ENCODE measurements at regions not wholly inside any gene's neighbourhood (a gene's known extent, or its start where the extent isn't known, plus 50 kb on each side); places are given as distances from the start of the nearest gene placed in this dataset.

DNA sequence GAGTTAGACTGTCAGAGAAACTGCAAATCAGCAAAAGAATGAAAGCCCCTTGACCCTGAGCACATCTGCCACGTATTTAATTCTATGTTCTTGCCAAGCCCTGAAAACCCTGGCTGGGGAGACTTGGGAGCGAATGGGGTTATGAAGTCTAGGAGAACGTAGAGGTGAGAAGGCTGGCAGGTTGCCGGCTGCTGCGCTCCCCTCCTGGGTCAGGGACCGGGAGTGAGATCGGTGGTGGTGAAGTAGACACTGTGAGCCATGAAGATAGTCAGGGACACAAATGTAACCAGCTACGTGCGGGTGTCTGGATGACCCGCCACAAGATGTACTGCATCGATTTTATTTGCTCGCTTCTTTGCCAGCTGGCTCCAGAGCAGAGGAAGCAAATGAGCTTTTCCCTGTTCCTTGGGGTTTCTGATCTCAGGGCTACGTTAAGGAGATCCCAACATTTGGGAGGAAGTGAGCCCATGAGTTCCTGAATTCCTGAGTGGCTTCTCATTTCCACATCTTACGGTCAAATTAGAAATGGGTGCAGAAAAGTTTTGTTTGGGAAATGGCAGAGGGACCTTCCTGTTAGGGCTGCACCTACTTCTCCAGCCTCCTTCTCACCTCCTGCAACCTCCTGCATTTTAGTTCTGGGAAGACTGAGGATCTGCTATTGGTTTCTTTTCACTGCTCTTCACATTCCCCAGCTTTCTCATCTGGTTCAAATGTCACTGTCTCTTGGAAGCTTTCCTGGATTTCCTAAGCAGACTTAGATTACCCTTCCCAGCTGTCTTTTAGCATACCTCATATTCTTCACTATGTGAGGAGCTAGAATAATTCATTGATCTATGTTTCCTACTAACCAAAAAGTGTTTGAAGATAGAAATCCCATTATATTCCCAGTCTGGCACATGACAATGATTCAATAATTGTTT is 360.6 kb downstream of the ZNF521 start:
- BruUV-seq (replicated peaks), result no TSS peak
- Histone ChIP-seq H3K9me2 (ENCODE audit: insufficient read depth, low read length) (no peaks in the 10 kb centered on the region), H3K4me2 (ENCODE audit: low read length) (no peak overlapping the region), H3K4me1 (ENCODE audit: insufficient read depth, low read length, poor library complexity, severe bottlenecking) (peaks cover 5% of the 10 kb centered on the region), H3K27ac (ENCODE audit: low read depth, low read length, poor library complexity, severe bottlenecking) (no peak overlapping the region), H3K9me3 (ENCODE audit: low read length) (no peaks in the 10 kb centered on the region), H3K36me3 (ENCODE audit: insufficient read depth, low read length) (no peaks in the 10 kb centered on the region), H4K20me1 (ENCODE audit: insufficient read depth, low read length) (no peaks in the 10 kb centered on the region), H3K79me2 (ENCODE audit: insufficient read depth, low read depth, low read length) (no peaks in the 10 kb centered on the region), H2AFZ (ENCODE audit: low read length) (no peak overlapping the region), H3K4me3 (ENCODE audit: low read depth, low read length, poor library complexity, severe bottlenecking) (no peak overlapping the region)
- intact Hi-C loops (cut with micrococcal nuclease; ENCODE audit: unreplicated experiment), result no loop called here
- ChIA-PET POLR2A (interaction anchor here (1.3 kb wide), 1 partner anchor 11 kb away, joined by 3 read pairs; no protein-coding TSS in a partner anchor), CTCF (ENCODE audit: unreplicated experiment) (no interaction called here)
- DNase-seq (ENCODE audit: low spot score), result no peak
- TF ChIP-seq EZH2phosphoT487 (IDR thresholded peaks at IDR 0.05; ENCODE audit: borderline replicate concordance, low read depth, low read length), result no peak
- TF ChIP-seq, protein P1, sequence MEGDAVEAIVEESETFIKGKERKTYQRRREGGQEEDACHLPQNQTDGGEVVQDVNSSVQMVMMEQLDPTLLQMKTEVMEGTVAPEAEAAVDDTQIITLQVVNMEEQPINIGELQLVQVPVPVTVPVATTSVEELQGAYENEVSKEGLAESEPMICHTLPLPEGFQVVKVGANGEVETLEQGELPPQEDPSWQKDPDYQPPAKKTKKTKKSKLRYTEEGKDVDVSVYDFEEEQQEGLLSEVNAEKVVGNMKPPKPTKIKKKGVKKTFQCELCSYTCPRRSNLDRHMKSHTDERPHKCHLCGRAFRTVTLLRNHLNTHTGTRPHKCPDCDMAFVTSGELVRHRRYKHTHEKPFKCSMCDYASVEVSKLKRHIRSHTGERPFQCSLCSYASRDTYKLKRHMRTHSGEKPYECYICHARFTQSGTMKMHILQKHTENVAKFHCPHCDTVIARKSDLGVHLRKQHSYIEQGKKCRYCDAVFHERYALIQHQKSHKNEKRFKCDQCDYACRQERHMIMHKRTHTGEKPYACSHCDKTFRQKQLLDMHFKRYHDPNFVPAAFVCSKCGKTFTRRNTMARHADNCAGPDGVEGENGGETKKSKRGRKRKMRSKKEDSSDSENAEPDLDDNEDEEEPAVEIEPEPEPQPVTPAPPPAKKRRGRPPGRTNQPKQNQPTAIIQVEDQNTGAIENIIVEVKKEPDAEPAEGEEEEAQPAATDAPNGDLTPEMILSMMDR (conservative IDR thresholded peaks at IDR 0.05; ENCODE audit: low read length), result no peak

DNA sequence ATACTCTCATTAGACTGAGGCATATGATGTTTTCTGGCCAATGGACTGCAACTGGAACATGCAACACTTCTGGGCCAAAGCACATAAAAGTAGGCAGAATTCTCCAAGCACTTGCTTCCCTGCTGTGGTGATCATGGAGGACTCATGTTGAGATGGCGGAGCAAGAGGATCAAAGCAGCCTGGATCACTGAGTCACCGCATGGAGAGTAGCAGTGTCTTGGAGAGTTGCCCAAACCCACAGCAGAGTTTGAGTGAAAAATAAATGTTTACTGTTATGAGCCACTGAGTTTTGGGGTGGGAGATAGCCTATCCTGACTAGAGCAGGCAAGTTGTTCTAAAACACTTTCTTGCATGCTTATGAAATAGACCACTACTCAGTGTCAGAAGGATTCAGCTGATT is 359.5 kb downstream of the ZNF521 start:
- H3K36me3 ChIP-seq (ENCODE audit: insufficient read depth, low read length), result no peaks in the 10 kb centered on the region
- ChIA-PET CTCF (ENCODE audit: unreplicated experiment) (no interaction called here), POLR2A (no interaction called here)
- no peak overlapping the region for H3K4me2 ChIP-seq (ENCODE audit: low read length)
- no peak for DNase-seq (ENCODE audit: low spot score)
- no peaks in the 10 kb centered on the region for H3K79me2 ChIP-seq (ENCODE audit: insufficient read depth, low read depth, low read length)
- no peak overlapping the region for H2AFZ ChIP-seq (ENCODE audit: low read length)
- no peaks in the 10 kb centered on the region for H3K9me3 ChIP-seq (ENCODE audit: low read length)
- no peak overlapping the region for H3K4me3 ChIP-seq (ENCODE audit: low read depth, low read length, poor library complexity, severe bottlenecking)
- intact Hi-C loops (cut with micrococcal nuclease; ENCODE audit: unreplicated experiment), result no loop called here
- H3K4me1 ChIP-seq (ENCODE audit: insufficient read depth, low read length, poor library complexity, severe bottlenecking), result peaks cover 5% of the 10 kb centered on the region
- no peak overlapping the region for H3K27ac ChIP-seq (ENCODE audit: low read depth, low read length, poor library complexity, severe bottlenecking)
- H4K20me1 ChIP-seq (ENCODE audit: insufficient read depth, low read length), result no peaks in the 10 kb centered on the region
- no TSS peak for BruUV-seq (replicated peaks)
- no peaks in the 10 kb centered on the region for H3K9me2 ChIP-seq (ENCODE audit: insufficient read depth, low read length)
- no peak for TF ChIP-seq EZH2phosphoT487 (IDR thresholded peaks at IDR 0.05; ENCODE audit: borderline replicate concordance, low read depth, low read length)
- TF ChIP-seq, protein P1 (conservative IDR thresholded peaks at IDR 0.05; ENCODE audit: low read length), result no peak

DNA sequence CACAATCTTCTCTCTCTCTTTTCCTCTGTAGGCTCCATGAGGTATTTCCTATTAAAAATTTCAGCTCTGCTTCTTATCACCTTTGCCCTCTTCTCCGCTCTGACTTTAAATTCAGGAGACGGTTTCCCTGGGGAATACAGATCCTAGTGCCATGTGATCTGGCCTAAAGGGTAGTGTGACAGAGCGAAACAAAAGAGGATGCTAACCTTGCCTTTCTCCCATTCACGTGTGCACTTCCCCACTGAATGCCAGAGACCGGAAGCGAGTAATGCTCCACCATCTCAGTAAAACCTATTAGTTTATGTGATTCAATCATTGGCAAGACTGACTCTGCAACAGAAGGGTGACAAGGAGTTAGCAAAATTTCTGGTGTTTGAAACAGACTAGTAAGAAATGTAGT is 358.3 kb downstream of the ZNF521 start:
- CTCF ChIA-PET (ENCODE audit: unreplicated experiment), result no interaction called here
- DNase-seq (ENCODE audit: low spot score), result no peak

More for the DNA sequence above, 358.3 kb downstream of the ZNF521 start:
- TF ChIP-seq, protein P1 (conservative IDR thresholded peaks at IDR 0.05; ENCODE audit: low read length), result no peak
- no peak for TF ChIP-seq EZH2phosphoT487 (IDR thresholded peaks at IDR 0.05; ENCODE audit: borderline replicate concordance, low read depth, low read length)
- Histone ChIP-seq H4K20me1 (ENCODE audit: insufficient read depth, low read length) (no peaks in the 10 kb centered on the region), H3K79me2 (ENCODE audit: insufficient read depth, low read depth, low read length) (no peaks in the 10 kb centered on the region), H3K27ac (ENCODE audit: low read depth, low read length, poor library complexity, severe bottlenecking) (no peak overlapping the region), H3K9me3 (ENCODE audit: low read length) (no peaks in the 10 kb centered on the region), H3K4me1 (ENCODE audit: insufficient read depth, low read length, poor library complexity, severe bottlenecking) (peaks cover 5% of the 10 kb centered on the region), H3K4me2 (ENCODE audit: low read length) (no peak overlapping the region), H3K36me3 (ENCODE audit: insufficient read depth, low read length) (no peaks in the 10 kb centered on the region), H2AFZ (ENCODE audit: low read length) (no peak overlapping the region), H3K9me2 (ENCODE audit: insufficient read depth, low read length) (no peaks in the 10 kb centered on the region), H3K4me3 (ENCODE audit: low read depth, low read length, poor library complexity, severe bottlenecking) (no peak overlapping the region)
- no TSS peak for BruUV-seq (replicated peaks)
- POLR2A ChIA-PET, result interaction anchor here (1.0 kb wide), 1 partner anchor 11 kb away, joined by 3 read pairs; no protein-coding TSS in a partner anchor
- intact Hi-C loops (cut with micrococcal nuclease; ENCODE audit: unreplicated experiment), result no loop called here

All from OCI-LY7 (cell line).